ENCODE measurements at regions not wholly inside any gene's neighbourhood (a gene's known extent, or its start where the extent isn't known, plus 50 kb on each side); places are given as distances from the start of the nearest gene placed in this dataset.

DNA sequence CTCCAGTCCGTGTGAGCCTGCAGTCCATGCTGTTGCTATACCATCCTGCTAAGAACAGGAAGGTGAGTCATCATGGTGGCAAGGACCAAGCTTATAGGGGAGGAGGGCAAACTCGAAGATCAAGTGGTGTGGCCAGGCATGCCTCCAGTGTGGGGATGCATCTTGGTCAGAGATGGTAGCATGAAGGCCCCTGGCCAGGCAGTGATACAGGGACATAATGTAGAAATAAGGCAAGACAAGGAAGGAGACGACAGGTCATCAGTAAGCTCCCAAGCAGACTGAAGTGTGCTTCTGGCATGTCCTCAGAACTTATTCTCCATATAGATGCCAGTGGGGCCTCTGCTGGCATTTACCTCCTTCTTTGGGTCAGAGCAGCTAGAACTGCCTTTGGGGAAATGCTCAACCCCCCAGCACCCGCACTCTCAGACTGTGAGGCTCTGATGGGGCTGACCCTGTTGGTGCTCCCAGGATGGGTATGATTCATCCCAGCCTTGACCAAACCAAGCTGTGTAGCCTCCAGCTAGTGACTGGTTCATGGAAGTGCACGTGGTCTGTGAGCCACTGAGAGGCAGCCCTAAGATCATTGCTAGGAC lies 52.5 kb upstream of the ATP2B2 start:
- TF ChIP-seq POLR2AphosphoS5 (IDR thresholded peaks at IDR 0.05; ENCODE audit: low read depth, low read length) (no peak), POLR2A (IDR thresholded peaks at IDR 0.05; ENCODE audit: low read depth, low read length) (no peak), TAF1 (IDR thresholded peaks at IDR 0.05; ENCODE audit: borderline replicate concordance, low read depth, low read length) (no peak)

Data from GM12892 (cell line).